Activated CD4-positive, alpha-beta T cell treated with anti-CD3 and anti-CD28 coated beads for 48 hours (primary cell): ENCODE measurements at regions not wholly inside any gene's neighbourhood (a gene's known extent, or its start where the extent isn't known, plus 50 kb on each side); places are given as distances from the start of the nearest gene placed in this dataset.

Experiments
- DNase-seq: peaks from one replicate; pipeline ENCODE4 v3.0.0-alpha.2; 2020

- no peak for DNase-seq
These were observed 162.7 kb upstream of the NT5C1B start for GRCh38 chr2:18752022-18752493.

- DNase-seq = no peak
These were observed 161.5 kb upstream of the NT5C1B start for GRCh38 chr2:18750672-18751554.

- peak; percentile 59 for DNase-seq
These were observed 160.7 kb upstream of the NT5C1B start for GRCh38 chr2:18749912-18750526.

- no peak for DNase-seq
These were observed 156.3 kb upstream of the NT5C1B start for GRCh38 chr2:18745431-18746272.

- DNase-seq = no peak
These were observed 152.7 kb upstream of the NT5C1B start for GRCh38 chr2:18741895-18742732.

GRCh38 chr2:18741191-18741590 lies 151.8 kb upstream of the NT5C1B start:
- DNase-seq = no peak

- no peak for DNase-seq
These were observed 151.1 kb upstream of the NT5C1B start for GRCh38 chr2:18740474-18740881.

- DNase-seq = no peak
These were observed 142.3 kb upstream of the NT5C1B start for GRCh38 chr2:18731666-18732065.

GRCh38 chr2:18724371-18725145 lies 135.2 kb upstream of the NT5C1B start:
- DNase-seq = no peak

GRCh38 chr2:18723219-18723618 lies 133.8 kb upstream of the NT5C1B start:
- DNase-seq = no peak

GRCh38 chr2:18722101-18722500 lies 132.7 kb upstream of the NT5C1B start:
- no peak for DNase-seq

GRCh38 chr2:18721038-18721922 lies 131.9 kb upstream of the NT5C1B start:
- DNase-seq = no peak

- no peak for DNase-seq
These were observed 130.8 kb upstream of the NT5C1B start for GRCh38 chr2:18719978-18720775.

GRCh38 chr2:18708203-18708715 lies 118.9 kb upstream of the NT5C1B start:
- no peak for DNase-seq

- no peak for DNase-seq
These were observed 116.6 kb upstream of the NT5C1B start for GRCh38 chr2:18706001-18706400.

- DNase-seq = no peak
These were observed 114.9 kb upstream of the NT5C1B start for GRCh38 chr2:18704276-18704675.

- DNase-seq = no peak
These were observed 114.2 kb upstream of the NT5C1B start for GRCh38 chr2:18703555-18703954.

GRCh38 chr2:18701981-18702380 lies 112.6 kb upstream of the NT5C1B start:
- DNase-seq = no peak

- no peak for DNase-seq
These were observed 112.2 kb upstream of the NT5C1B start for GRCh38 chr2:18701546-18701945.
